IPS-20b (cell line): ENCODE measurements at regions not wholly inside any gene's neighbourhood (a gene's known extent, or its start where the extent isn't known, plus 50 kb on each side); places are given as distances from the start of the nearest gene placed in this dataset.
"Not testable (repeated sequence)": the region's sequence is repeated elsewhere in the genome, so short reads cannot be mapped to it uniquely, and the experiment has no call there.

ENCODE experiments used
- H3K27ac ChIP-seq: one replicate; pipeline ENCODE4 v1.5.1; 2013; ENCODE audit warnings: low read length
- H3K27me3 ChIP-seq: 2 replicates; pipeline ENCODE4 v1.6.1; 2013; ENCODE audit warnings: mild to moderate bottlenecking, low read length, inconsistent platforms; ENCODE audit not compliant: insufficient read depth
- H3K36me3 ChIP-seq: 2 replicates; pipeline ENCODE4 v1.6.1; 2013; ENCODE audit warnings: low read depth, mild to moderate bottlenecking, inconsistent platforms, low read length, moderate library complexity; ENCODE audit not compliant: insufficient read depth
- H3K4me1 ChIP-seq: 2 replicates; pipeline ENCODE4 v1.6.1; 2013; ENCODE audit warnings: mild to moderate bottlenecking, control low read depth, inconsistent platforms, low read length, moderate library complexity; ENCODE audit not compliant: insufficient read depth
- H3K4me3 ChIP-seq: 2 replicates; pipeline ENCODE4 v1.5.1; 2013; ENCODE audit warnings: mild to moderate bottlenecking, low read length, inconsistent platforms
- H3K9ac ChIP-seq: 2 replicates; pipeline ENCODE4 v1.6.1; 2013; ENCODE audit warnings: low read depth, mild to moderate bottlenecking, inconsistent platforms, low read length, moderate library complexity
- H3K9me3 ChIP-seq: 2 replicates; pipeline ENCODE4 v1.6.1; 2013; ENCODE audit warnings: mild to moderate bottlenecking, low read depth, low read length, inconsistent platforms; ENCODE audit not compliant: insufficient read depth

DNA sequence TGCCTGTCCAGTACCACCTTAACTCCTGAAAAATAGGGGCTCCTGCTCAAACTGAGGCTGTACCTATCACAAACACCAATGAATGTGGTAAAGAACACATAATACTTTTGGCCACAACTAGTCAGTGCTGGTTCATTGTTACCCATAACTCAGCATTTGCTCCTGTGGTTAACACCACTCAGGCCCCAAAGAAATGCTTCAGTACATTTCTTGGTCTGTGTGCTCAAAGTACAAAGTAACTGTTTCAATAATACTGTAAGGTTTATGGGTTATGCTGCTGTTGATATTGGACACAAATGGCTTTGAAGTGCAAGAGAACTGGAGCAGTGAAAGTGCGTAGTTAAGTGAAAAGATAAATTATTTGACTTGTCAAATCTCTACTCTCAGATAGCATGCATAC is 95.0 kb upstream of the TACR1 start:
- Histone ChIP-seq H3K4me1 (0 out of 2 replicates have a peak, but pooled peaks cover 3% of the 10 kb centered on the region), H3K4me3 (no peak overlapping the region), H3K27me3 (no peaks in the 10 kb centered on the region), H3K9me3 (no peaks in the 10 kb centered on the region), H3K36me3 (no peaks in the 10 kb centered on the region), H3K9ac (no peak overlapping the region), H3K27ac (no peak overlapping the region)

DNA sequence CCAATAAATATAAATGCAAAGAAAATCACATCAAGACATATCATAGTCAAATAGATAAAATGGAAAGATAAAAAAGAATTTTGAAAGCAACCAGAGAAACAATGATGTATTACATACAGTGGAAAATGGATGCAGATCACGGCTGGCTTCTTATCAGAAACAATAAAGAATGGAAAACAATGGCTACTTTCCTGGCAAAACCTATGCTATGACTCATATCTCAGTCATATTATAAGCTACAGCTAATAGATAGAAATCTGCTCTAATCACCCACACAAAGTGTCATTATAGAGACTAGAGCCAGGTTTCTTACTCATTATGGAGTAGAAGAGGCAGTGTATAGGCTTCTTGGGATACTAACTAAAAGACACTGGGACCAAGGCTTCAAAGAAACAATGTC is 93.5 kb upstream of the TACR1 start:
- H3K9ac ChIP-seq, result no peak overlapping the region
- H3K27ac ChIP-seq, result no peak overlapping the region
- H3K4me1 ChIP-seq, result 0 out of 2 replicates have a peak, but pooled peaks cover 3% of the 10 kb centered on the region
- H3K4me3 ChIP-seq, result no peak overlapping the region
- no peaks in the 10 kb centered on the region for H3K27me3 ChIP-seq
- H3K9me3 ChIP-seq, result no peaks in the 10 kb centered on the region
- no peaks in the 10 kb centered on the region for H3K36me3 ChIP-seq

DNA sequence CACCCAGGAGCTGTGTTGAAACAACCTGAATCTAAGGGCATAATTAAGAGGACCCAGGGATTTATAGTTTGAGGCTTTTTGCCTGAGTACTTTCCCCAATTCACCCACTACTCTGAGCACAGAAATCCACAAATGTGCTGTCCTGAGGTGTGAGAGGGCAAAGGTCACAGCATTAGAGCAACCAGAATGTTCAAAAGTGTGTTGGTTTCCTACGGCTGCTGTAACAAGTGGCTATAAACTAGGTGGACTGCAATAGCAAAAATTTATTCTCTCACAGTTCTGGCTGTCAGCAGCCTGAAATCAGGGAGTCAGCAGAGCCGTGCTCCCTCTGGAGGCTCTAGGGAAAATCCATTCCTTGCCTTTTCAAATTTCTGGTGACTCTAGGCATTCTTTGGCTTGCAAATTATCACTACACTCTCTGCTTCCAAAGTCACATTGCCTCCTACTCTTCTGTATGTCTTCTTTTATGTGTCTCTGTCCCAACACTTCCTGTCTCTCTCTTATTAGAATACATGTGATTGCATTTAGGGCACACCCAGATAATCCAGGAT is 91.4 kb upstream of the TACR1 start:
- no peaks in the 10 kb centered on the region for H3K36me3 ChIP-seq
- no peak overlapping the region for H3K27ac ChIP-seq
- H3K27me3 ChIP-seq, result no peaks in the 10 kb centered on the region
- H3K9ac ChIP-seq, result no peak overlapping the region
- no peaks in the 10 kb centered on the region for H3K9me3 ChIP-seq
- H3K4me3 ChIP-seq, result no peak overlapping the region
- H3K4me1 ChIP-seq, result 0 out of 2 replicates have a peak, but pooled peaks cover 3% of the 10 kb centered on the region

DNA sequence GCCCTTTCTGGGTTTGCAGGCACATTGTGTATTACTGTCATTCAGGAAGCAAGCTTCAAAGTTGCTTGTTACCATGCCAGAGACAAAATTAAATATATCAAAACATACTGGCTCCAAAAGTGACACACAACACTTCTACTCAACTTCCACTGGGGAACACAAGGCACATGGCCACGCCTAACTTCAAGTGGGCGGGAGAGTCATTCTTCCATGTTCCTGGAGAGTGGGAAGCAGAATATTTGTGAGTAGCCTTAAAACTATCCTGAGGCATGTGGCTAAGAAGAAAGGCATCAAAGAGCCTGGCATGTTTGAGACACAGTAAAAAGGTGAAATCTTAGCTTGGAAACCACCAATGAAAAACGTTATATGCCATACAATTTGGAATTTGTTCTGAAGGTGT is 90.5 kb upstream of the TACR1 start:
- H3K9ac ChIP-seq, result no peak overlapping the region
- no peak overlapping the region for H3K27ac ChIP-seq
- H3K4me1 ChIP-seq, result 0 out of 2 replicates have a peak, but pooled peaks cover 3% of the 10 kb centered on the region
- no peaks in the 10 kb centered on the region for H3K36me3 ChIP-seq
- H3K27me3 ChIP-seq, result no peaks in the 10 kb centered on the region
- H3K9me3 ChIP-seq, result no peaks in the 10 kb centered on the region
- no peak overlapping the region for H3K4me3 ChIP-seq

DNA sequence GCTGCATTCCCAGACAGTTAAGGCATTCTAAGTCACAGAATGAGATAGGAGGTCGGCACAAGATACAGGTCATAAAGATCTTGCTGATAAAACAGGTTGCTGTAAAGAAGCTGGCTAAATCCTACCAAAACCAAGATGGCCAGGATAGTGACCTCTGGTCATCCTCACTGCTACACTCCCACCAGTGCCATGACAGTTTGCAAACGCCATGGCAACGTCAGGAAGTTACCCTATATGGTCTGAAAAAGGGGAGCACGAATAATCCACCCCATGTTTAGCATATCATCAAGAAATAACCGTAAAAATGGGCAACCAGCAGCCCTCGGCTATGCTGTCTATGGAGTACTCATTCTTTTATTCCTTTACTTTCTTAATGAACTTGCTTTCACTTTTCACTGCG is 89.9 kb upstream of the TACR1 start:
- not testable (repeated sequence) for H3K27me3 ChIP-seq, H3K27ac ChIP-seq, H3K36me3 ChIP-seq, H3K9me3 ChIP-seq, H3K9ac ChIP-seq, H3K4me3 ChIP-seq, H3K4me1 ChIP-seq

DNA sequence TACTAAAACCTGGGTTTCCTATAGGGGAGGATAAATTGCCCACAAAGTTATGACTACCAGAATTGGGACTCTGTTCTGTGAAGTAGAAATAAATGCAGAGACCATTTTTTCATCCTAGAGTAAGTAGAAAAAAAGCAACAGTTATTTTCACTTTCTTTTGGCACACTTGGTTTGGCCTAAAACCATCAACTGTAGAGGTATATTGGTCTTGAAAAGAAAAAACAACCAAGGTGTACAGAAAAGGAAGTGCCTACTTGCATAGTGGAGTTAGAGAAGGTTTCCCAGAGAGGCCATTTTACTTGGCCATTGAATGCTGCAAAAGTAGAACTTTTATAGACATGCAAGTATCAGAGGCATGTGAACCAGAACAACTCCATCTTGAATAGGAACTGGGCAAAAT is 89.4 kb upstream of the TACR1 start:
- no peak overlapping the region for H3K27ac ChIP-seq
- H3K4me3 ChIP-seq, result no peak overlapping the region
- no peaks in the 10 kb centered on the region for H3K9me3 ChIP-seq
- no peak overlapping the region for H3K9ac ChIP-seq
- 0 out of 2 replicates have a peak, but pooled peaks cover 3% of the 10 kb centered on the region for H3K4me1 ChIP-seq
- no peaks in the 10 kb centered on the region for H3K27me3 ChIP-seq
- no peaks in the 10 kb centered on the region for H3K36me3 ChIP-seq

DNA sequence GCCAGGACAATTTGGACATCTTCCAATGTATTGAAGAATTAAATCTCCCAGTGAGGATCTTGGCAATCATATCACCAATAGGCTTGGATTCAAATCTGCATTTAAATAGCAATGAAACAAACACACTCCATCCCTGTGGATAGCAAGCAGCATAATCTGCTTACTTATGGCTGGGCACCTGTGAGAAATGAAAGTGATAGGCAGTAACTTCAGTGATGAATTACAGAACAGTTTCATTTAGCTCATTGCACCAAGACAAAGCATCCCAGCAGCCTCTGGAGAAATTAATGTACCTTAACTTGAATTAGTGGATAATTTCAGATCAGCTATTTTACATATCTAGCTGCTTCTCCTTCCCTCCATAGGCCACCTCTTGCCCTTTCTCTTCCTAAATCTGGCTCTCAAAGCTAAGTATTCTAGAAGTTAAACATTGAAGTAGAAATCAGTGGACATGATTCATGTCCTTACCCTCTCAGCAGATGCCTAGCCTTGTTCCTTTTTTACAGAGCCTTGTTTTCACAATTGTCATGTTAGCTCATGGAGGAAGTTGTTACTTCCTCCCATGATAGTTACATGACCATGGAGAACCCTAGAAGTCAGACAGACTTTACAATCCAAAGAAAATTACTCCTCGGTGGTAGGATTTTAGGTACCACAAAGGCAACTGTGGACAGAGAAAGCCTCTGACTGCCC is 88.5 kb upstream of the TACR1 start:
- 0 out of 2 replicates have a peak, but pooled peaks cover 3% of the 10 kb centered on the region for H3K4me1 ChIP-seq
- H3K36me3 ChIP-seq, result no peaks in the 10 kb centered on the region
- H3K27ac ChIP-seq, result no peak overlapping the region
- no peaks in the 10 kb centered on the region for H3K27me3 ChIP-seq
- H3K4me3 ChIP-seq, result no peak overlapping the region
- H3K9ac ChIP-seq, result no peak overlapping the region
- H3K9me3 ChIP-seq, result no peaks in the 10 kb centered on the region

DNA sequence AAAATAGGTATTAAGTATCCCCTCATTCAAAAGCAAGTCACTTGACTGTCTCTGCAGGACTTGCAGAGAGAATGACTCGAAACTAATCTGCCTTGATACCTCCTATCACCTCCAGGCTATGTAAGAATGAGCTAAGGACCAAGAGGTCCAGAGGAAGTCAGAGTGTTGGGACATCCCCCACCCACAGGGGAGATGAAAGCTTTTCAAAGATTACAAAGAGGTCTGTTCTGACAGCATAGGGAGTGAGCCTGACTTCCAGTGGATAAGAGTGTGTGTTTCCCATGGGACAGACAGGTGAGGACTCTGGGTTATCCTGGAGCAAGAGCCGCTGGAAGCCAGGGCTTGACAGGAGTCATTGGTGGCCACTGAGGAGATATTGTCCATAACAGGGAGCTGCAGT is 85.0 kb upstream of the TACR1 start:
- no peaks in the 10 kb centered on the region for H3K27me3 ChIP-seq
- H3K4me3 ChIP-seq, result no peak overlapping the region
- H3K27ac ChIP-seq, result no peak overlapping the region
- no peaks in the 10 kb centered on the region for H3K4me1 ChIP-seq
- no peaks in the 10 kb centered on the region for H3K36me3 ChIP-seq
- no peak overlapping the region for H3K9ac ChIP-seq
- no peaks in the 10 kb centered on the region for H3K9me3 ChIP-seq

DNA sequence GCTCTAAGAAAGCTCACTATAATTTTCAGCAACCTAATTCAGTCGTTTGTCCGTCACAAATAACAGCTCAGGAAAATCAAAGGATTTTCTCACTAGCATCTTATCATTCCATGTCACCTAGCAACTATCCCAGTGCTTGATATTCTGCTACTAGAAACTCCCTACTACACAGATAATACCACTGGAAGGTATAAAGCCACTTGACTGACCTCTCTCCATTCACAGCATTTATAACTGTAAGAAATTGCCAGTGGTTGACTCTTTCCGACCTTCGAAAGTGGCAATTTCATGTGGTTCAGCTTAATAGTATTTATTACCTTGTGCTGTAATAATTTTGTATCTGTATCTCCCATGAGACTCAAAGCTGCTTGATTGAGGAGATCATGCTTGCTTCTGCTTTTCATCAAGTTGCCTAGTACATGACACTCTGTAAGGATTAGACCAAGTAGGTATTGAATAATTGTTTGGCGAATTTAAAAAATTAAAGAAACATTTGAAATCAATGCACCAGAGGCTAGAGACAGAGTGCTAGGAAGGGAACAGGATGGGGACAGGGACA is 79.6 kb upstream of the TACR1 start:
- Histone ChIP-seq H3K4me3 (no peak overlapping the region), H3K27me3 (no peaks in the 10 kb centered on the region), H3K36me3 (no peaks in the 10 kb centered on the region), H3K9ac (no peak overlapping the region), H3K4me1 (peaks cover 23% of the 10 kb centered on the region), H3K27ac (no peak overlapping the region), H3K9me3 (no peaks in the 10 kb centered on the region)

DNA sequence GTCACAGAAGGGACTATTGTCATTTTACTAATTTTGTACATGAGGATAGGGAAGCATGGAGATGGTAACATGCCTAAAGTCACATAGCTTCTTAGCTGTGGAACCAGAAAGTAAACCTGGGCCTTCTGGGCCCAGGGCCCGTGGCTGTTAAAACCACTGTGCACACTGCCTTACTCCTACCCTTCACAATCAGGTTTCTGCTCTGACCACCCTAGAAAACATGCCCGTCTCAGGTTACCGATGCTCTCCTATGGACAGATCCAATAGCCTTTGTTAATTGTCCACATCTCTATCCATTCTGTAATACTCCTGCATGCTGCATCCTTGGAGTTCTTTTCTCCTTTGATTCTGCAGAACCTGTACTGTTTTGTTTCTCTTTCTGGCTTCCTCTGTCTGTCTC is 79.0 kb upstream of the TACR1 start:
- no peak overlapping the region for H3K4me3 ChIP-seq
- H3K9me3 ChIP-seq, result no peaks in the 10 kb centered on the region
- peaks cover 23% of the 10 kb centered on the region for H3K4me1 ChIP-seq
- no peaks in the 10 kb centered on the region for H3K27me3 ChIP-seq
- H3K36me3 ChIP-seq, result no peaks in the 10 kb centered on the region
- H3K27ac ChIP-seq, result no peak overlapping the region
- H3K9ac ChIP-seq, result no peak overlapping the region

DNA sequence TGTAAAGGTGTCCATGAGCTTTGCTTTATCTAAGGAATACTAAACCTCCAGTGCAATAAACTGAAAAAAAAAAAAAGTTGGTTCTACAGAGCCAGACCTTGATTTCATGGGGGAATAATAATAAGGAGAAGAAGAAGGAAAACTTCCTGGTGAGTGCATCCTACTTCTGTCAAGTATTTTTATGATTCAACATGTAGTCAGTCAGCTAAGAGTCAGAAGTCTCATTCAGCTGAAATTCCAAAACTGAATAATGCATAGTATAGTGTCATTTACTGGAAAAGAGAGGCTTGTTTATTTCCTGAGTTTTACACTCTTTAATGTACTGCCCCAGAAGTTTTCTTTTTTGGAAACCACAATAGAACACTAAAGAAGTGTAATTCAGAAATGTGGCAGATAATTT is 77.8 kb upstream of the TACR1 start:
- Histone ChIP-seq H3K9me3 (no peaks in the 10 kb centered on the region), H3K27me3 (no peaks in the 10 kb centered on the region), H3K4me3 (no peak overlapping the region), H3K4me1 (peaks cover 23% of the 10 kb centered on the region), H3K36me3 (no peaks in the 10 kb centered on the region), H3K27ac (no peak overlapping the region), H3K9ac (no peak overlapping the region)
